ENCODE measurements at regions not wholly inside any gene's neighbourhood (a gene's known extent, or its start where the extent isn't known, plus 50 kb on each side); places are given as distances from the start of the nearest gene placed in this dataset.

DNA sequence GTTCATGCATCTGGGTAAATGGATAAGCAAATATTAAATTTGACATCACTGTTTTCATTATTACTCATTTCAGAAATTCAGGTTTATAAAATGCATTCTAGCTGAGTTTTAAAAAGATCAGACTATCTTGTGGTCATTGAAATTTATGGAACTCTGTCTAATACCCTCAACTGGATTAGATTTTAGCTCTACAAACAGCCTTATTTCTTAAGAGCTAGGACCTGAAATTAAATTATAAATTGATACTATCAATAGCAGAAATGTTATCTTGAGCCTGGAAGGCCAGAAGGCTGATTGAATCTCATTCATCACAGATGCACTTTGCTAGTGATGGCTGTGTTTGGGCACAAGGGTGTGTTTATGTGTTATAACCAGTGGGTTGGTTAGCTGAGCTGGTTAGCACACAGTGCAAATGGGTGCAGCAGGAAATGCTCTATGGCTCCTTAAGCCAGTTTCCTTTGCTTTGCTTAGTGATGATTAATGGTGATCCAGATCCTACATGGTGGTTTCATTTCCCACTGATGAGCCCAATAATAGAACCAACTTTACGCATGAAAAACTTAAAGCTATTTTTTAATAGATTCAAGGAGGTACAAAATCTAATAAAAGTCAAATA lies 310.8 kb upstream of the KLF12 start:
- Histone ChIP-seq H3F3A (replicated peaks; ENCODE audit: insufficient read depth) (peaks cover 27% of the 10 kb centered on the region), H3K9me2 (no peaks in the 10 kb centered on the region), H4K20me1 (ENCODE audit: insufficient read depth) (no peaks in the 10 kb centered on the region), H3K9ac (no peak overlapping the region), H3K27me3 (ENCODE audit: insufficient read depth) (no peaks in the 10 kb centered on the region), H3K4me3 (ENCODE audit: low read depth in 2 of 2, low read length in 1 of 2) (no peak overlapping the region), H3K9me3 (no peaks in the 10 kb centered on the region), H3K4me2 (peak overlapping the region; percentile 35; the same call in 1 of the 2 replicates), H3K4me1 (ENCODE audit: control insufficient read depth in 1 of 2, insufficient read depth in 2 of 2, low read depth in 1 of 2, low read length in 1 of 2) (peaks cover 6 to 12% of the 10 kb centered on the region in 2 experiments; a peak in 3 of 4 replicates), H3K79me2 (ENCODE audit: insufficient read depth) (no peaks in the 10 kb centered on the region), H3K36me3 (replicated peaks in 1 of 2; ENCODE audit: control insufficient read depth in 1 of 2, insufficient read depth in 2 of 2, low read length in 1 of 2) (no peaks in the 10 kb centered on the region), H3K27ac (ENCODE audit: low read depth in 2 of 2, low read length in 1 of 2) (peak overlapping the region; percentile 41 to 85), H2AFZ (ENCODE audit: low read depth) (0 out of 2 replicates have a peak overlapping the region, but pooled peaks have one; percentile 19)
- ChIA-PET POLR2A (interaction anchor here (1.2 to 1.5 kb wide), 2 partner anchors 111 to 120 kb away, joined by 3 to 7 read pairs; no protein-coding TSS in a partner anchor), CTCF (interaction anchor here (1.1 to 1.5 kb wide), 6 partner anchors 110 to 775 kb away, joined by 3 to 11 read pairs (median 6); no protein-coding TSS in a partner anchor)
- WGBS (ENCODE audit: low lambda C conversion rate) = 55% methylated on average over 1 of the region's 1 CpG
- peak; percentile 17 for DNase-seq
- no peak for TF ChIP-seq SMC3 (IDR thresholded peaks at IDR 0.05; ENCODE audit: low read depth, low read length)
- TF ChIP-seq, protein P1, sequence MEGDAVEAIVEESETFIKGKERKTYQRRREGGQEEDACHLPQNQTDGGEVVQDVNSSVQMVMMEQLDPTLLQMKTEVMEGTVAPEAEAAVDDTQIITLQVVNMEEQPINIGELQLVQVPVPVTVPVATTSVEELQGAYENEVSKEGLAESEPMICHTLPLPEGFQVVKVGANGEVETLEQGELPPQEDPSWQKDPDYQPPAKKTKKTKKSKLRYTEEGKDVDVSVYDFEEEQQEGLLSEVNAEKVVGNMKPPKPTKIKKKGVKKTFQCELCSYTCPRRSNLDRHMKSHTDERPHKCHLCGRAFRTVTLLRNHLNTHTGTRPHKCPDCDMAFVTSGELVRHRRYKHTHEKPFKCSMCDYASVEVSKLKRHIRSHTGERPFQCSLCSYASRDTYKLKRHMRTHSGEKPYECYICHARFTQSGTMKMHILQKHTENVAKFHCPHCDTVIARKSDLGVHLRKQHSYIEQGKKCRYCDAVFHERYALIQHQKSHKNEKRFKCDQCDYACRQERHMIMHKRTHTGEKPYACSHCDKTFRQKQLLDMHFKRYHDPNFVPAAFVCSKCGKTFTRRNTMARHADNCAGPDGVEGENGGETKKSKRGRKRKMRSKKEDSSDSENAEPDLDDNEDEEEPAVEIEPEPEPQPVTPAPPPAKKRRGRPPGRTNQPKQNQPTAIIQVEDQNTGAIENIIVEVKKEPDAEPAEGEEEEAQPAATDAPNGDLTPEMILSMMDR (IDR thresholded peaks at IDR 0.05) = no peak
- no peak; the same call in 1 of the 2 replicates for TF ChIP-seq EZH2phosphoT487 (IDR thresholded peaks at IDR 0.05; ENCODE audit: borderline replicate concordance, low read depth)
- peak; percentile 24; the same call in 1 of the 2 replicates for TF ChIP-seq FOSL2 (IDR thresholded peaks at IDR 0.05; ENCODE audit: borderline replicate concordance, low read depth)
- TF ChIP-seq, protein P2, sequence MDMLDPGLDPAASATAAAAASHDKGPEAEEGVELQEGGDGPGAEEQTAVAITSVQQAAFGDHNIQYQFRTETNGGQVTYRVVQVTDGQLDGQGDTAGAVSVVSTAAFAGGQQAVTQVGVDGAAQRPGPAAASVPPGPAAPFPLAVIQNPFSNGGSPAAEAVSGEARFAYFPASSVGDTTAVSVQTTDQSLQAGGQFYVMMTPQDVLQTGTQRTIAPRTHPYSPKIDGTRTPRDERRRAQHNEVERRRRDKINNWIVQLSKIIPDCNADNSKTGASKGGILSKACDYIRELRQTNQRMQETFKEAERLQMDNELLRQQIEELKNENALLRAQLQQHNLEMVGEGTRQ (IDR thresholded peaks at IDR 0.05; ENCODE audit: borderline replicate concordance, low read depth, low read length) = no peak
- TF ChIP-seq SIN3A (IDR thresholded peaks at IDR 0.05; ENCODE audit: borderline replicate concordance, low read depth, low read length) = no peak
- peak; percentile 31; the same call in 1 of the 2 replicates for TF ChIP-seq NFIC (IDR thresholded peaks at IDR 0.05; ENCODE audit: borderline replicate concordance)
- peak; percentile 48; the same call in 1 of the 2 replicates for TF ChIP-seq POLR2AphosphoS5 (IDR thresholded peaks at IDR 0.05; ENCODE audit: low read depth, low read length)
- TF ChIP-seq, protein P3, sequence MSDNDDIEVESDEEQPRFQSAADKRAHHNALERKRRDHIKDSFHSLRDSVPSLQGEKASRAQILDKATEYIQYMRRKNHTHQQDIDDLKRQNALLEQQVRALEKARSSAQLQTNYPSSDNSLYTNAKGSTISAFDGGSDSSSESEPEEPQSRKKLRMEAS (IDR thresholded peaks at IDR 0.05; ENCODE audit: low read depth) = no peak
- TF ChIP-seq RCOR1 (IDR thresholded peaks at IDR 0.05; ENCODE audit: low read length) = peak; percentile 91; the same call in 1 of the 2 replicates
- TF ChIP-seq GATA2 (CRISPR knock-in tag; IDR thresholded peaks at IDR 0.05) = peak; percentile 98
- TF ChIP-seq ELF1 (IDR thresholded peaks at IDR 0.05) = no peak
- peak; percentile 56; the same call in 1 of the 2 replicates for TF ChIP-seq FOXM1 (IDR thresholded peaks at IDR 0.05; ENCODE audit: low read depth)
- no peak; the same call in 1 of the 2 replicates for TF ChIP-seq MXI1 (IDR thresholded peaks at IDR 0.05; ENCODE audit: low read depth, low read length)
- TF ChIP-seq, protein P4, sequence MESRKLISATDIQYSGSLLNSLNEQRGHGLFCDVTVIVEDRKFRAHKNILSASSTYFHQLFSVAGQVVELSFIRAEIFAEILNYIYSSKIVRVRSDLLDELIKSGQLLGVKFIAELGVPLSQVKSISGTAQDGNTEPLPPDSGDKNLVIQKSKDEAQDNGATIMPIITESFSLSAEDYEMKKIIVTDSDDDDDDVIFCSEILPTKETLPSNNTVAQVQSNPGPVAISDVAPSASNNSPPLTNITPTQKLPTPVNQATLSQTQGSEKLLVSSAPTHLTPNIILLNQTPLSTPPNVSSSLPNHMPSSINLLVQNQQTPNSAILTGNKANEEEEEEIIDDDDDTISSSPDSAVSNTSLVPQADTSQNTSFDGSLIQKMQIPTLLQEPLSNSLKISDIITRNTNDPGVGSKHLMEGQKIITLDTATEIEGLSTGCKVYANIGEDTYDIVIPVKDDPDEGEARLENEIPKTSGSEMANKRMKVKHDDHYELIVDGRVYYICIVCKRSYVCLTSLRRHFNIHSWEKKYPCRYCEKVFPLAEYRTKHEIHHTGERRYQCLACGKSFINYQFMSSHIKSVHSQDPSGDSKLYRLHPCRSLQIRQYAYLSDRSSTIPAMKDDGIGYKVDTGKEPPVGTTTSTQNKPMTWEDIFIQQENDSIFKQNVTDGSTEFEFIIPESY (IDR thresholded peaks at IDR 0.05; ENCODE audit: borderline replicate concordance, low read depth) = no peak
- TF ChIP-seq, protein P5, sequence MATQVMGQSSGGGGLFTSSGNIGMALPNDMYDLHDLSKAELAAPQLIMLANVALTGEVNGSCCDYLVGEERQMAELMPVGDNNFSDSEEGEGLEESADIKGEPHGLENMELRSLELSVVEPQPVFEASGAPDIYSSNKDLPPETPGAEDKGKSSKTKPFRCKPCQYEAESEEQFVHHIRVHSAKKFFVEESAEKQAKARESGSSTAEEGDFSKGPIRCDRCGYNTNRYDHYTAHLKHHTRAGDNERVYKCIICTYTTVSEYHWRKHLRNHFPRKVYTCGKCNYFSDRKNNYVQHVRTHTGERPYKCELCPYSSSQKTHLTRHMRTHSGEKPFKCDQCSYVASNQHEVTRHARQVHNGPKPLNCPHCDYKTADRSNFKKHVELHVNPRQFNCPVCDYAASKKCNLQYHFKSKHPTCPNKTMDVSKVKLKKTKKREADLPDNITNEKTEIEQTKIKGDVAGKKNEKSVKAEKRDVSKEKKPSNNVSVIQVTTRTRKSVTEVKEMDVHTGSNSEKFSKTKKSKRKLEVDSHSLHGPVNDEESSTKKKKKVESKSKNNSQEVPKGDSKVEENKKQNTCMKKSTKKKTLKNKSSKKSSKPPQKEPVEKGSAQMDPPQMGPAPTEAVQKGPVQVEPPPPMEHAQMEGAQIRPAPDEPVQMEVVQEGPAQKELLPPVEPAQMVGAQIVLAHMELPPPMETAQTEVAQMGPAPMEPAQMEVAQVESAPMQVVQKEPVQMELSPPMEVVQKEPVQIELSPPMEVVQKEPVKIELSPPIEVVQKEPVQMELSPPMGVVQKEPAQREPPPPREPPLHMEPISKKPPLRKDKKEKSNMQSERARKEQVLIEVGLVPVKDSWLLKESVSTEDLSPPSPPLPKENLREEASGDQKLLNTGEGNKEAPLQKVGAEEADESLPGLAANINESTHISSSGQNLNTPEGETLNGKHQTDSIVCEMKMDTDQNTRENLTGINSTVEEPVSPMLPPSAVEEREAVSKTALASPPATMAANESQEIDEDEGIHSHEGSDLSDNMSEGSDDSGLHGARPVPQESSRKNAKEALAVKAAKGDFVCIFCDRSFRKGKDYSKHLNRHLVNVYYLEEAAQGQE (IDR thresholded peaks at IDR 0.05; ENCODE audit: low read depth, low read length) = no peak
- TF ChIP-seq RXRA (IDR thresholded peaks at IDR 0.05; ENCODE audit: borderline replicate concordance, low read depth) = no peak
- TF ChIP-seq EP300 (IDR thresholded peaks at IDR 0.05; ENCODE audit: borderline replicate concordance in 1 of 2, low read depth in 1 of 2, low read length in 1 of 2) = peak; percentile 41 to 96; a peak in 3 of 4 replicates
- no peak for TF ChIP-seq YY1 (IDR thresholded peaks at IDR 0.05; ENCODE audit: low read depth)
- TF ChIP-seq TEAD4 (IDR thresholded peaks at IDR 0.05; ENCODE audit: borderline replicate concordance, insufficient read depth) = peak; percentile 81
- no peak for TF ChIP-seq RFX5 (IDR thresholded peaks at IDR 0.05; ENCODE audit: low read length)
- TF ChIP-seq, protein P6, sequence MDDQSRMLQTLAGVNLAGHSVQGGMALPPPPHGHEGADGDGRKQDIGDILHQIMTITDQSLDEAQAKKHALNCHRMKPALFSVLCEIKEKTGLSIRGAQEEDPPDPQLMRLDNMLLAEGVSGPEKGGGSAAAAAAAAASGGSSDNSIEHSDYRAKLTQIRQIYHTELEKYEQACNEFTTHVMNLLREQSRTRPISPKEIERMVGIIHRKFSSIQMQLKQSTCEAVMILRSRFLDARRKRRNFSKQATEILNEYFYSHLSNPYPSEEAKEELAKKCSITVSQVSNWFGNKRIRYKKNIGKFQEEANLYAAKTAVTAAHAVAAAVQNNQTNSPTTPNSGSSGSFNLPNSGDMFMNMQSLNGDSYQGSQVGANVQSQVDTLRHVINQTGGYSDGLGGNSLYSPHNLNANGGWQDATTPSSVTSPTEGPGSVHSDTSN (IDR thresholded peaks at IDR 0.05) = peak; percentile 73
- TF ChIP-seq JUND (IDR thresholded peaks at IDR 0.05) = peak; percentile 75
